GM12878 (cell line): ENCODE measurements at regions not wholly inside any gene's neighbourhood (a gene's known extent, or its start where the extent isn't known, plus 50 kb on each side); places are given as distances from the start of the nearest gene placed in this dataset.

Source experiments
- ATAC-seq: fragments of 200-7000 bp; cut with Tn5 transposase; 3 replicates; pipeline ENCODE4 v1.9.1; 2020; ENCODE audit warnings: mild to moderate bottlenecking, moderate library complexity
- BruUV-seq: library from RNA; stranded (reverse); fragments of 400-500 nt; replicated peaks from 2 replicates; lab custom pipeline; 2021; lab: Mats Ljungman, UMichigan
- CTCF ChIA-PET: fragments of 300-600 bp; sonication (Branson Sonifier 250); formaldehyde crosslinking; extraction: SDS; loops from one replicate; lab custom pipeline; 2021; ENCODE audit warnings: inconsistent platforms; lab: Yijun Ruan, JAX
- POLR2A ChIA-PET: fragments of 350-600 bp; formaldehyde crosslinking; extraction: SDS; loops from one replicate; lab custom pipeline; 2021; ENCODE audit warnings: inconsistent platforms; lab: Charles Lee
- RAD21 ChIA-PET: fragments of 300-600 bp; sonication (Branson Sonifier 250); formaldehyde crosslinking; loops from one replicate; lab custom pipeline; 2023; ENCODE audit warnings: antibody characterized with exemption; ENCODE audit not compliant: unreplicated experiment; lab: Charles Lee
- SMC1A ChIA-PET: fragments of 300-600 bp; sonication (Branson Sonifier 250); formaldehyde crosslinking; loops from one replicate; lab custom pipeline; 2023; ENCODE audit not compliant: unreplicated experiment, uncharacterized antibody; lab: Charles Lee
- DNase-seq: peaks from one replicate; pipeline ENCODE4 v3.0.0-alpha.2; 2011; ENCODE audit warnings: low read depth, low spot score
- FAIRE-seq: peaks from 3 replicates; lab custom pipeline; 2011; peaks lifted over from hg19 to GRCh38; lab: Jason Lieb, UNC
- H2AFZ ChIP-seq: 2 replicates; pipeline ENCODE4 v1.6.0; 2011; ENCODE audit warnings: low read depth, low read length, control low read depth; ENCODE audit not compliant: control insufficient read depth
- H3K27ac ChIP-seq: 2 replicates; pipeline ENCODE4 v1.5.1; 2011; ENCODE audit warnings: control low read depth; ENCODE audit not compliant: control insufficient read depth, insufficient read depth
- H3K27me3 ChIP-seq, 2 experiments: replicated peaks in 1 of 2; 2 replicates each; pipeline versions ENCODE4 v1.6.0 to v1.6.1; 2011; ENCODE audit warnings: low read length in 1 of 2; ENCODE audit not compliant: control insufficient read depth in 2 of 2, insufficient read depth in 2 of 2
- H3K36me3 ChIP-seq, 2 experiments: 2 replicates each; pipeline ENCODE4 v1.5.1; 2011; ENCODE audit warnings: low read length in 1 of 2; ENCODE audit not compliant: control insufficient read depth in 2 of 2, insufficient read depth in 2 of 2
- H3K4me1 ChIP-seq: 2 replicates; pipeline ENCODE4 v1.6.1; 2011; ENCODE audit warnings: mild to moderate bottlenecking, low read length, moderate library complexity, mixed read lengths; ENCODE audit not compliant: control insufficient read depth, insufficient read depth
- H3K4me2 ChIP-seq: 2 replicates; pipeline ENCODE4 v1.6.0; 2011; ENCODE audit warnings: control low read depth; ENCODE audit not compliant: control insufficient read depth, insufficient read depth
- H3K4me3 ChIP-seq: fragments of 200-600 bp; sonication (generic); 2 replicates; pipeline ENCODE4 v1.5.1; 2016
- H3K79me2 ChIP-seq: 2 replicates; pipeline ENCODE4 v1.6.0; 2011; ENCODE audit warnings: low read length; ENCODE audit not compliant: control insufficient read depth, insufficient read depth
- H3K9ac ChIP-seq: 2 replicates; pipeline ENCODE4 v1.8.0; 2011; ENCODE audit warnings: low read length, control low read depth, mixed read lengths; ENCODE audit not compliant: control insufficient read depth, insufficient read depth
- H3K9me3 ChIP-seq: replicated peaks from 3 replicates; pipeline ENCODE4 v1.5.1; 2011; ENCODE audit warnings: mild to moderate bottlenecking, low read length; ENCODE audit not compliant: control insufficient read depth, insufficient read depth
- H4K20me1 ChIP-seq: 2 replicates; pipeline ENCODE4 v1.6.0; 2011; ENCODE audit not compliant: control insufficient read depth, insufficient read depth
- BHLHE40 ChIP-seq, 2 experiments: fragments of 450-650 bp in 1 of 2; IDR thresholded peaks; 2 replicates each; pipeline ENCODE4 v1.6.1; 2011 to 2017; ENCODE audit warnings: low read depth in 2 of 2, borderline replicate concordance in 1 of 2, improper control_type of control experiment in 1 of 2, low read length in 1 of 2, mild to moderate bottlenecking in 1 of 2
- CREB1 ChIP-seq: IDR thresholded peaks from 2 replicates; pipeline ENCODE4 v1.6.1; 2012; ENCODE audit warnings: low read depth, mild to moderate bottlenecking, inconsistent platforms
- CREM ChIP-seq: IDR thresholded peaks from 2 replicates; pipeline ENCODE4 v1.6.1; 2014; ENCODE audit warnings: antibody characterized with exemption, low read depth
- FOS ChIP-seq: IDR thresholded peaks from 3 replicates; pipeline ENCODE4 v1.6.1; 2011; ENCODE audit warnings: borderline replicate concordance; ENCODE audit not compliant: insufficient read length; ENCODE audit errors: extremely low read depth
- HCFC1 ChIP-seq: fragments of 150-350 bp; IDR thresholded peaks from 2 replicates; pipeline ENCODE4 v1.6.1; 2014; ENCODE audit warnings: low read length
- IKZF1 ChIP-seq: fragments of 450-650 bp; conservative IDR thresholded peaks from 2 replicates; pipeline ENCODE4 v1.6.1; 2017; ENCODE audit warnings: antibody characterized with exemption, mild to moderate bottlenecking
- IKZF2 ChIP-seq, 2 experiments: fragments of 450-650 bp; IDR thresholded peaks; 2 replicates each; pipeline ENCODE4 v1.6.1; 2017; ENCODE audit warnings: mild to moderate bottlenecking in 2 of 2, moderate library complexity in 2 of 2
- JUNB ChIP-seq: IDR thresholded peaks from 2 replicates; pipeline ENCODE4 v1.6.1; 2016; ENCODE audit warnings: antibody characterized with exemption, mild to moderate bottlenecking
- JUND ChIP-seq: IDR thresholded peaks from 2 replicates; pipeline ENCODE4 v1.6.1; 2012; ENCODE audit warnings: low read depth, mild to moderate bottlenecking, low read length, improper control_type of control experiment, moderate library complexity
- NR2C2 ChIP-seq: IDR thresholded peaks from 2 replicates; pipeline ENCODE4 v1.6.1; 2011; ENCODE audit warnings: borderline replicate concordance, low read depth; ENCODE audit not compliant: control insufficient read depth, insufficient read length
- PBX3 ChIP-seq: IDR thresholded peaks from 2 replicates; pipeline ENCODE4 v1.6.1; 2011; ENCODE audit warnings: mild to moderate bottlenecking, low read depth, low read length, moderate library complexity; ENCODE audit not compliant: insufficient replicate concordance
- PKNOX1 ChIP-seq: fragments of 450-650 bp; IDR thresholded peaks from 2 replicates; pipeline ENCODE4 v1.6.1; 2016; ENCODE audit warnings: mild to moderate bottlenecking
- RBBP5 ChIP-seq: fragments of 200-600 bp; sonication (generic); conservative IDR thresholded peaks from 2 replicates; pipeline ENCODE4 v1.6.1; 2016
- USF1 ChIP-seq: IDR thresholded peaks from 2 replicates; pipeline ENCODE4 v1.6.1; 2011; ENCODE audit warnings: borderline replicate concordance, low read depth, mild to moderate bottlenecking, moderate library complexity, mixed read lengths, low read length; ENCODE audit not compliant: insufficient read depth; ENCODE audit errors: extremely low read length
- WRNIP1 ChIP-seq: IDR thresholded peaks from 2 replicates; pipeline ENCODE4 v1.6.1; 2011; ENCODE audit warnings: low read depth, low read length, improper control_type of control experiment, borderline replicate concordance
- WGBS: methylation state at CpG from one replicate; pipeline ENCODE4 v1.1.6; 2016; ENCODE audit warnings: low lambda C conversion rate; ENCODE audit not compliant: insufficient replicate concordance, insufficient coverage; ENCODE audit errors: missing lambda C conversion rate; 5-methylcytosine and 5-hydroxymethylcytosine counted together
- in situ Hi-C: fragments of 300-500 bp; cut with MboI; formaldehyde crosslinking; loops from 9 replicates; pipeline ENCODE4 v1.14.3; 2018; ENCODE audit warnings: mixed read lengths
- intact Hi-C: fragments of 100-400 bp; cut with micrococcal nuclease; formaldehyde crosslinking; loops from one replicate; pipeline ENCODE4 v1.14.2; 2022; ENCODE audit not compliant: unreplicated experiment

GRCh38 chr3:159902546-159903314, 85.9 kb upstream of the IL12A start (continued):
- TF ChIP-seq PKNOX1 (peak; percentile 67), PBX3 (no peak), CREM (peak; percentile 58; the same call in 1 of the 2 replicates), IKZF2 (IDR thresholded peaks at IDR 0.05) (peak; percentile 65 to 67; a peak in 3 of 4 replicates), JUND (no peak)

- ATAC-seq (peak; percentile 46), FAIRE-seq (no peak), DNase-seq (no peak)
- Histone ChIP-seq H3K4me3 (no peak overlapping the region), H2AFZ (no peak overlapping the region; the same call in 1 of the 2 replicates), H3K9me3 (no peaks in the 10 kb centered on the region), H3K79me2 (no peaks in the 10 kb centered on the region), H3K4me1 (peaks cover 25% of the 10 kb centered on the region), H3K4me2 (peak overlapping the region; percentile 62), H3K27ac (no peak overlapping the region), H3K27me3 (no peaks in the 10 kb centered on the region), H3K9ac (no peak overlapping the region), H4K20me1 (no peaks in the 10 kb centered on the region), H3K36me3 (no peaks in the 10 kb centered on the region)
- ChIA-PET CTCF (interaction anchor here (1.1 to 14.7 kb wide), 7 partner anchors 9 to 128 kb away, joined by 3 to 152 read pairs (median 5); partner anchors contain the start of gene IL12A), POLR2A (interaction anchor here (1.2 to 1.6 kb wide), 2 partner anchors 18 to 106 kb away, joined by 3 to 4 read pairs; no protein-coding TSS in a partner anchor), RAD21 (interaction anchor here (1.0 to 2.5 kb wide), 8 partner anchors 9 to 100 kb away, joined by 3 to 8 read pairs (median 4); no protein-coding TSS in a partner anchor), SMC1A (interaction anchor here (0.9 to 13.9 kb wide), 9 partner anchors 9 to 99 kb away, joined by 3 to 168 read pairs (median 4); no protein-coding TSS in a partner anchor)
- in situ Hi-C loops (no loop called here), intact Hi-C loops (loop anchor here (5.0 kb wide), 1 partner anchor 83 kb away; the partner anchor contains the start of gene IL12A)
- 6% methylated on average over 2 of the region's 2 CpGs for whole genome bisulfite sequencing
- no TSS peak for BruUV-seq
- TF ChIP-seq FOS = no peak
- TF ChIP-seq USF1 = no peak
- no peak for TF ChIP-seq CREB1
- peak; percentile 25 to 58; a peak in 2 of 4 replicates for TF ChIP-seq IKZF2 (IDR thresholded peaks at IDR 0.05)
- TF ChIP-seq NR2C2 = no peak
- 0 out of 2 replicates have a peak, but pooled peaks have one; percentile 26 for TF ChIP-seq IKZF1
- TF ChIP-seq RBBP5 = no peak
- TF ChIP-seq HCFC1 = no peak
- no peak for TF ChIP-seq BHLHE40 (IDR thresholded peaks at IDR 0.05; ENCODE audit: borderline replicate concordance in 1 of 2, low read depth in 2 of 2, low read length in 1 of 2)
- no peak for TF ChIP-seq WRNIP1
- TF ChIP-seq JUNB = no peak
Measured at GRCh38 chr3:159904455-159904854, 84.2 kb upstream of the IL12A start.
